ENCODE measurements at regions not wholly inside any gene's neighbourhood (a gene's known extent, or its start where the extent isn't known, plus 50 kb on each side); places are given as distances from the start of the nearest gene placed in this dataset.

DNA sequence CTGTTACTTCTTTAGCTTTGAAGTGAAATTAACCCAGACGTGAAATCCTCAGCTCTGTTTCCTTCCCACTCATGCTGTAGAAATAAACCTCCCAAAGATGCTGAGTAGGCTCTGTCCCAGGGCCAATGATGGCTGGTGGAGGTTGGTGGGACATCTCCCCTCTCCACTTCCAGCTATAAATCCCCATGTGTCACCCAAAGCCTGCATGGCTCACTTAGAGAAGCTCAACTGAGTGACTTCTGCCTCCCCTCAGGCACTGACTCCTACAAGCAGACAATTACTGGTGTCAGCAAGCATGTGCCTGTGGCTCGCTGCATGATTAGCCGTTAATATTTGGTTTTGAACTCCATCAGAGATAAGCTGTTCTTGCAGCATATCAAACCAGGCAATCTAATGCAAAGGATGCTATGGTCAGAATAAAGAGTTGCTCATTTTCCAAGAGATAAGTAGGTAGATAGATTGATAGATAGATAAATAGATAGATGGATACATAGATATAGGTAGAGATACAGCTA is 569.5 kb upstream of the WWC1 start:
- TF ChIP-seq, protein P1, sequence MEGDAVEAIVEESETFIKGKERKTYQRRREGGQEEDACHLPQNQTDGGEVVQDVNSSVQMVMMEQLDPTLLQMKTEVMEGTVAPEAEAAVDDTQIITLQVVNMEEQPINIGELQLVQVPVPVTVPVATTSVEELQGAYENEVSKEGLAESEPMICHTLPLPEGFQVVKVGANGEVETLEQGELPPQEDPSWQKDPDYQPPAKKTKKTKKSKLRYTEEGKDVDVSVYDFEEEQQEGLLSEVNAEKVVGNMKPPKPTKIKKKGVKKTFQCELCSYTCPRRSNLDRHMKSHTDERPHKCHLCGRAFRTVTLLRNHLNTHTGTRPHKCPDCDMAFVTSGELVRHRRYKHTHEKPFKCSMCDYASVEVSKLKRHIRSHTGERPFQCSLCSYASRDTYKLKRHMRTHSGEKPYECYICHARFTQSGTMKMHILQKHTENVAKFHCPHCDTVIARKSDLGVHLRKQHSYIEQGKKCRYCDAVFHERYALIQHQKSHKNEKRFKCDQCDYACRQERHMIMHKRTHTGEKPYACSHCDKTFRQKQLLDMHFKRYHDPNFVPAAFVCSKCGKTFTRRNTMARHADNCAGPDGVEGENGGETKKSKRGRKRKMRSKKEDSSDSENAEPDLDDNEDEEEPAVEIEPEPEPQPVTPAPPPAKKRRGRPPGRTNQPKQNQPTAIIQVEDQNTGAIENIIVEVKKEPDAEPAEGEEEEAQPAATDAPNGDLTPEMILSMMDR (IDR thresholded peaks at IDR 0.05) = no peak

DNA sequence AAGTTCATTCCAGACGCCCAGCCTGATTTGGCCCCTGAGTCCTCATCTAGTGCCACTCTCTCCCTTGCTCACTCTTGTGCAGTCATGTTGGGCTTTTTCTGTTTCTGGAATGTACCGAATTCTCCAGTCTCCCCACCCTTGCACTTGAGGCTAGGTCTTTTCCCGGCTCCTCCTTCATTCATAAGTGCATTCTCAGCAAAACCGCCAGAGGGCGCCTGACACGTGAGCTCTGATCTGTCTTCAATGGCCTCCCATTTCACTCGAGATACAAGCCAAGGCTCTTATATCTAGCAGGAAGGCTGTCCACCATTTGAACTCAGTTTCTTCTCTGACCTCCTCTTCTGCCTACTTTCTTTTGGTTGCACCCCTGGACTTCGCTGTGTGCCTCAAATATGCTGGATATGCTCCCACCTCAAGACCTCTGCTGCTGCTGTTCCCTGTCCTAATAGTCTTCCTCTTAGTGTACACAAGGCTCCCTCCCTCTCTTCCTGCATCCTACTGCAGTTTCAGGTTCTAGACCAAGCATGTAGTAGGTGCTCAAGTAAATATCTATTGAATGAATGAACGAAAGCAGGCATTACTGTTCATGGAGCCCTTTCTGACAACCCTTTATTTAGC is 568.1 kb upstream of the WWC1 start:
- Histone ChIP-seq H3K27ac (no peak overlapping the region), H3K4me1 (no peaks in the 10 kb centered on the region), H3K36me3 (no peaks in the 10 kb centered on the region), H3K9me3 (no peaks in the 10 kb centered on the region), H3K27me3 (no peaks in the 10 kb centered on the region), H3K4me3 (no peak overlapping the region)
- TF ChIP-seq, protein P1 (IDR thresholded peaks at IDR 0.05) = peak; percentile 79 to 92
- peak; percentile 79 for DNase-seq (ENCODE audit: low spot score)

More for the DNA sequence above, 569.5 kb upstream of the WWC1 start:
- no peaks in the 10 kb centered on the region for H3K36me3 ChIP-seq
- no peak overlapping the region for H3K4me3 ChIP-seq
- H3K27me3 ChIP-seq = no peaks in the 10 kb centered on the region
- no peaks in the 10 kb centered on the region for H3K9me3 ChIP-seq
- DNase-seq (ENCODE audit: low spot score) = no peak
- no peak overlapping the region for H3K27ac ChIP-seq
- no peaks in the 10 kb centered on the region for H3K4me1 ChIP-seq

DNA sequence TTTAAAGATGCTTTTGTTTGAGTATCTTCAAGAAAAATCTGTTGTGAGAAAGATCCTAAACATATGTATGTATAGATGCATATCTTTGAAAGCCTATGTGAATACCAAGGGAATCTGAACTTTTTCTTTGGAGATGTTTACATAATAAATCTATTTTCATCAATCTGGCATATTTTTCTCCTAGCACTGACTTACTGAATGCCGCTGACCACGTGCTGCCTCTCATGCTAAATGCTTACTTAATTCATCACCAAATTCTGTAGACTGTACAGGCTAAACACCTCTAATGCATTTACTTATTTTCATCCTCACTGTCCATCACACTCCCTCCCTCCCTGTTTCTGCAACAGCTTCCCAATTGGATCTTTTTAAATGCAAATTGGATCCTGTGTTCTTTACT is 566.2 kb upstream of the WWC1 start:
- H3K36me3 ChIP-seq = no peaks in the 10 kb centered on the region
- H3K27me3 ChIP-seq = no peaks in the 10 kb centered on the region
- no peaks in the 10 kb centered on the region for H3K4me1 ChIP-seq
- no peak overlapping the region for H3K4me3 ChIP-seq
- no peak overlapping the region for H3K27ac ChIP-seq
- TF ChIP-seq, protein P1 (IDR thresholded peaks at IDR 0.05) = no peak
- no peak for DNase-seq (ENCODE audit: low spot score)
- no peaks in the 10 kb centered on the region for H3K9me3 ChIP-seq

DNA sequence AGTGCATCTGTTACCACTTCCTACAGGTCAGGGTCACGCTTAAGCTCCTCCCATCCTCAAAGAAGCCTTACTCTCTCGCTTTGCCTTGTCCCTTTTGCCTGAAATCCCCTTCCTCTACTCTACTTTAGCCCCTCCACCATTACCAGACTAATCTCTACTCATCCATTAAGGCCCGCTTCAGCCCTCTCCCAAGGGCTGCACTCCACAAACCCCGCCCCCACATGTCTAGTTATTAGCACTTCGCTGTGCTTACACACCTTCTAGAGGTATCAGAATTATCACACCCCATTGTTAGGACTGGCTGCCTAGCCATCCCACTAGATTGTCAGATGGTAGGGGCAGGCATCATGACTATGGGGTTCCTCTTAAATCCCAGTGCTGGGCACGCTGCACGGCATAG is 565.7 kb upstream of the WWC1 start:
- Histone ChIP-seq H3K36me3 (no peaks in the 10 kb centered on the region), H3K4me1 (no peaks in the 10 kb centered on the region), H3K4me3 (no peak overlapping the region), H3K9me3 (no peaks in the 10 kb centered on the region), H3K27me3 (no peaks in the 10 kb centered on the region), H3K27ac (no peak overlapping the region)
- no peak for DNase-seq (ENCODE audit: low spot score)
- TF ChIP-seq, protein P1 (IDR thresholded peaks at IDR 0.05) = no peak

DNA sequence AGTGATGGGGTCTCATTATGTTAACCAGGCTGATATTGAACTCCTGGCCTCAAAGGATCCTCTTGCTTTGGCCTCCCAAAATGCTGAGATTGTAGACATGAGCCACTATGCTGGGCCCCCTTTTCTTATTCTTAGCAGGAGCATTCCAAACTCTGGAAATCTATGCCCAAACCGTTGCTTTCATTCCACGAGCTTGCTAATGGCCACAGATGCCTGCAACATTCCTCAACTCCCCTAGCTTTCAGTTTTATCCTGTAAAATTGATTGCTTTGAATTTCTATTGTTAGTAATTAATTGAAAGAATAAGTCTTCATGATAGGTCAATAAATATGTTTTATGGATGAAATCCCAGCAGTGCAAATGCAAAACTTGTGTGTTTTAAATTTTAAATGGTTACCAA is 564.8 kb upstream of the WWC1 start:
- Histone ChIP-seq H3K9me3 (no peaks in the 10 kb centered on the region), H3K27ac (no peak overlapping the region), H3K4me1 (no peaks in the 10 kb centered on the region), H3K4me3 (no peak overlapping the region), H3K27me3 (no peaks in the 10 kb centered on the region), H3K36me3 (no peaks in the 10 kb centered on the region)
- TF ChIP-seq, protein P1 (IDR thresholded peaks at IDR 0.05) = no peak
- no peak for DNase-seq (ENCODE audit: low spot score)

DNA sequence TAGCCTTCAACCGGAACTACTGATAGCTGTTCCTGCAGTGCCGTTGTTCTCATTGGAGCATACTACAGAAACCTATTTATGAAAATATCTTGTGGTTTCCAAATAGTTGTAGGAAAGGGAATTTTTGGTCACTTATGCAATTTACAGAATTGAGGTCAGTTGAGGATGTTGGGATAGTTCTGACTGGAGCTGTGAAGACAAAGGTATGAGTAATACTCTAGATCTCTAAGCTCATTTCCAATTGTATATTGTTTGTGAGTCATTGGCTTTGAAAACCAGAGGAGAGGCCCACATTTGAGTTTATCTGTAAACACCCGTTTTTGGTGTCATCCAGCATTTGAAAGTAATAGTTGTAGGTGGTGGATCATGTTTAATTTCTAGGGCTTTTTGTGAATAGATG is 561.3 kb upstream of the WWC1 start:
- Histone ChIP-seq H3K9me3 (no peaks in the 10 kb centered on the region), H3K36me3 (no peaks in the 10 kb centered on the region), H3K27ac (no peak overlapping the region), H3K4me1 (no peaks in the 10 kb centered on the region), H3K27me3 (no peaks in the 10 kb centered on the region), H3K4me3 (no peak overlapping the region)
- no peak for DNase-seq (ENCODE audit: low spot score)
- TF ChIP-seq, protein P1 (IDR thresholded peaks at IDR 0.05) = no peak
